COLO829 (cell line): ENCODE measurements at regions not wholly inside any gene's neighbourhood (a gene's known extent, or its start where the extent isn't known, plus 50 kb on each side); places are given as distances from the start of the nearest gene placed in this dataset.

ENCODE experiments used
- DNase-seq: peaks from one replicate; pipeline ENCODE4 v3.0.0; 2012; ENCODE audit warnings: low spot score

DNA sequence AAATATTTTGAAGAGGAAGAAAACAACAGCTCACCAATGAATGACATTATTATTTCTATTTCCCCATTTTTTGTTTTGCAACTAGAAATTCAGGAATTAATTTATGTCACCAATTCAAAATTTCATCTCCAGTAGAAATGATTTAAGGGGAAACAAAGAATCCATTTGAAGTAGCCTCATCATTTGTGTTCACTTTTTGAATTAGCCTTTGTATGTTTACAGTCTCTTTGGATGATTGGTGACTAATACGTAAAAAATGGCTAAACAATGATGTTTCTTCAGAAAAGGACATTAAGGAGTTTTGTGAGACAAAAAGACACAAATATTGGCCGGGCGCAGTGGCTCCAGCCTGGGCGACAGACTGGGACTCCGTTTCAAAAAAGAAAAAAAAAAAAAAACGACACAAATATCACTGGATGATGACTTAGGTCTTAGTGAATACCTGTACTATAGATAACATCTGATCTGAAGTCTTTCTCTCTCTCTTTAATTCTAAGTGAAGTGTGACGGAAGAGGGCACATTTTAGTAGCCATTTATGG lies 313.2 kb downstream of the PIK3C3 start:
- peak; percentile 92 for DNase-seq

DNA sequence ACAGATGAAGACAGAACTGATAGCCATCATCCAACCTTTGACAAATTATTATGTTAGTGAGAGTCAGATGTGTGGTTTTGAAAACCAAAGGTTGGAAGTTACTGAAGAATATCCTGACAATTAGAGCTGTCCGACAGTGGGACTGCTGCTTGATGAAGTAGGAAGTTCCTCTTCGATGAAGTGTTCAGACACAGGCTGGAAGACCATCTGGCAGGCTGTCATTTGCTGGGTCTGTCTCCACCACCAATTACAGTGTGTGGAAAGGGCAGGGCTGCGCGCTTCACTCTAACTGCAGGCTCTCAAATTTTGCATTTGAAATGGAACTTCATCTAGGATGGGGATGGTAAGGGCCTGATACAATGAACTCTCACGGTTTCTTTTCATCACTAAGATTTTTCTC lies 313.8 kb downstream of the PIK3C3 start:
- no peak for DNase-seq

DNA sequence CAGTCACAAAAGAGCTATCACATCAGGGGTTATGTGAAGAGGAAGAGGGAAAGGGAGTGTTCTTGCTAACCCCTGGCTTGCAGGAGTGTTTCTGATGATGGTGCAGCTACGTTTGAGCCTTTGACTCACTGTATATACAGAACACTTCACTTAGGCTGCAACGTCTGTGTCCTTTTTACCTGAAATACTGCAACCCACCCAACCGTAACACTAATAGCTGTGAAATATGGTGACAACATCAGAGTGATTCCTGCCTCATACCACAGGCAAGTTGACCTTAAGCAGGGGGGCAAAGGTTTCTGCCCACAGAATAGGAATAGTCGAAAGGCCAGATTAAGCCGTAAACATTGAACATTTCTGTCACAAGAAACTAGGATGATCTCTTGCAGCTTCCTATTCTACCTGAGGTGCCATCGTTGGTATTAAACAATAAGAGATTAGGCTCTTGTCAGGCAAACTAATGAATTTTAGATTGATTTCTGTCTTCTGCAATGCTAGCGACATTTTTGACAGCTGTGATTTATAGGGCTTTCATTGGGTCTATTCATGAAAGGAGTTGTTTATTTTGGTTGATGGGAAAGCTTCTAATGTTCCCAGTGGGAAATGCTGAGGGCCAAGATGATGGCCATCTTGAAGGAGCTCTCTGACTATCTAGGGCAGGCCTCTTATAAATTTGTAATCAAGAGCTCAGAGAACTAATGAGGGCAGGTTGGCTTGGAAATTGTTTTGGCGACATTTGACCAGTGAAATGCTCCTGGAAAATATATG lies 316.8 kb downstream of the PIK3C3 start:
- no peak for DNase-seq

DNA sequence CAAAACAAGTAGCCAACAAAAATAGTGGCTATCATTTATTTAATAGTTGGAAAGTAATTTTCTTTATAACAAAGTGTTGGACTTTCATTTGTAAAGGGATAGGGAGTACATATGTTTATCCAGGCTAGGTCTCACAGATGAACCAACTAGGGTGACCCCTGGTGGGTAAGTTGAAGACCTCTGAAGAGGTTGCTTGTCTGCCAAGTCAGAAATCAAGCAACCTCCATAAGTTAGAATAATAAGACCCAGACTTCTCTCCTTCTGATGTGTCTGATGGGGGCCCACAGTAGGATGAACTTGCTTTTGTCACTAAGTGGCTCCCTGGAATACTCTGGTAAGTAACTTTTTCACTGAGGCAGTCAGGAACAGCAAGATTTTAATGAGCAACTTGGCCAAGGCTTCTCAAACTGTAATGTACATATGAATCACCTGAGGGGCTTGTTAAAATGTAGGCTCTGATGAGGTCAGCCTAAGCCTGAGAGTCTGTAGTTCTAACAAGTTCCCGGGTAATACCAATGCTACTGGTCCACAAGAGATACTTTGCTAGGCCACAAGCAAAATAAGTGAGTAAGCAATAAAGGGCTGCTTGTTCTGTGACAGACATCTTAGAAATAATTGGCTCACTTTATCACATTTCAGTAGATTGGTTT lies 319.6 kb downstream of the PIK3C3 start:
- DNase-seq = peak; percentile 40

DNA sequence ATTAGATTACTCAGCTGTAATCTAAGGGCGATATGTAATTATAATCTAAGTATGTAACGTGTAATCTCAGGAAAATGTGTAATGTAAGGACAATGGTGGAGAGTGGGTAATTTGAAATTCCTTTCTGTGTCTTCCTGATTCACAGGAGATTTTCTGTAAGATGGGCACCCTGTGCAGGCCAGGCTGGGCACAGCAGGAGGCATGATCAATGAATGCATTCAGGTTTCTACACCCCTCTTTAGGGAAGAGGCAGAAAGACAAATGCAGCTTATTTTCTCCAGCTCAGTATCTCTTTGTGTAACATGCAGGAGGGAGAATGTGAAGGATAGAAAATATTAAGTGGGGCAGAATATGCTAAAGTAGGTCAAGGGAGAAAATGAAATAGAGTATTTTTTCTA lies 320.1 kb downstream of the PIK3C3 start:
- DNase-seq = peak; percentile 49

DNA sequence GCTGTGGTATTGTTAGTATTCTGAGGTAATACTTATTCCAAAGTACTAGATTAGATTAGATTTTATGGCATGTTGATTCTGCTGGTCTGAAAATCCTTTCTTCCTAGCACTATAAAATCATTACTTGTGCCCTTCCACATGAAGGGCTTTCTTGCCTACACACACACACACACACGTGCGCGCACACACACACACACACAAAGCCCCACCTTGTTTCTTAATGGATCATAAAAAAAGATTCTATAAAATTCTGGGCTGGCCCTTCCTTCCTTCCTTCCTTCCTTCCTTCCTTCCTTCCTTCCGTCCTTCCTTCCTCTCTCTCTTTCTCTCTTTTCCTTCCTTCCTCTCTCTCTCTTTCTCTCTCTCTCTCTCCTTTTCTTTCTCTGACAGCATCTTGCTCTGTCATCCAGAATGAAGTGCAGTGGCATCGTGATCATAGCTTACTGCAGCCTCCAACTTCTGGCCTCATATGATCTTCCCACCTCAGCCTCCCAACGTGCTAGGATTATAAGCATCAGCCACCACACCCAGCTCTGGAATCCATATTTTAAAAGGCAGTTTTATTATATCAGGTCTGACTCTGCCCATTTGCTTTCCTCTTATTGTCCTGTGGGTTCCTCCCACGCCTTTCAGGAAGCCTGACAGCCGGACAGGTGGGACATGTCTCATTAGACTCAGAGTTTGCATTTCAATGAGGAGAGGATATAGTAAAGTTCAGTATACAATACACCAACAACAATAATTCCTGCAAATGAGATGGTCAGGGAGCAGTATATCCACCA lies 321.1 kb downstream of the PIK3C3 start:
- DNase-seq = no peak

DNA sequence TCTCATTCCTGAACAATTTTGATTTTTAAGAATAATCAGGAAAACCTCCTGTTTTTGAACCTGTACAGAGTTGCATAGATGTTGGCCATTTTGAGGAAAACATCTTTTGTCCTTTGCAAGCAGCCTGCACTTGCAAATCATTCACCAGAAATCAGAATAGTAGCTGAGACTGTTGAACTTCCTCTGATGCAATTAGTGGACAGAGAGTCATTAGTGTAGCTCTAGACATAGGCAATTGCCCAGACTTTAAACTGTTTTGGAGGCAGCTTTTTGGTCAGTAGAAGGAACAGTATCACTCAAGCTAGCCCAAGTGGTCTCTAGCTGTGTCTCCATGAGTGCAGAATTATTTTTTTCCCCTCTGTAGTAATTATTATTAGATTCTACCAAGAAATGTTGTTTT lies 326.1 kb downstream of the PIK3C3 start:
- DNase-seq = no peak

DNA sequence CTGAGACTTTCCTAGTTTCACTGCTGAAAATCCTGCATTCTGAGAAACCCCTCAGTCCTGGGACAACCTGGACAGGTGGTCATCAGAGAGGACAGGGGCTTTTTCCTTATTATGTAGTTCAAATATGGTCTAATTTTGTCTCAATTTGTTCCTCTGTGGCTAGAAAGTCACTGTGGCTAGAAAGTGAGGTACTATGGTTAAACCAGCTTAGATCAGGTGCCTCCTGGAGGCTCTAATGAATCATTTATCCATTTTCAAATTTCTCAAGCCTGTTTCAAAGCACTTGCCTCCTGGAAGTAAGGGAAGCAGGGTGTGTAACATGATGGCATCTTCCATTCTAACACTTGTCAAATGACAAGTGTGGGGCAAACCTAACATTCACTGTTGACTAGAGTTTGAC lies 326.8 kb downstream of the PIK3C3 start:
- no peak for DNase-seq

DNA sequence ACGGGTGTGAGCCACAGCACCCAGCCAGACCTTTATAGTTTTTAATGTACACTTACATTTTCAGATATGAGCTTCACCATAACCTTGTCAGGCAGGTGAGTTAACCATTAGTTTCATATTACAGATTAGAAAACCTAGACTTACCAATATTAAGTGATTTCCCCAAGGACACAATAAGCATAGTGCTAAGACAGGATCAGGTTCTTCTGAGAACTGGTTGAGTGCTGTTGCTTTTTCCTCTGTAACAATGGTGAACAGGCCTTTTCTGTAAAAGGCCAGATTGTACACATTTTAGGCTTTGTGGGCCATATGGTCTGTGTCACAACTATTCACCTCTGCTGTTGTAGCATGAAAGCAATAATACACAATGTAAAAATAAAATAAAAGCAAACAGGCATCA lies 332.0 kb downstream of the PIK3C3 start:
- no peak for DNase-seq

DNA sequence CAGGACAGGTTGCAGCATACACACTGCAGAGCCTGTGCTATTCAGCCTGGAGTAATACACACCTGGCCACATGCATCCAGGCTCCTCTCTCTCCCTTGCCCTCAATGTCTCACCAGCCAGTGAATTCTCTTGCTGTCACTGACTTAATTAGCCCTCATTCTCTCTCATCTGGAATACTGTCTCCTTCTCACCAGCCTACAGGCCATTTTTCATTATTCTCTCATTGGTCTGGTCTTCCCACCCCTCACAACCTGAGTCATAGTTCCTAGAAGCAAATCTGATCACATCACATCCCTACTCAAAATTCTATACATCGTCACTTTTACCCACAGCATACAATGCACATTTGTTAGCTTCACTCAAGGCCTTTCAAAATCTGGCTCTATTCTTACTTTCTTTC lies 333.1 kb downstream of the PIK3C3 start:
- DNase-seq = no peak

DNA sequence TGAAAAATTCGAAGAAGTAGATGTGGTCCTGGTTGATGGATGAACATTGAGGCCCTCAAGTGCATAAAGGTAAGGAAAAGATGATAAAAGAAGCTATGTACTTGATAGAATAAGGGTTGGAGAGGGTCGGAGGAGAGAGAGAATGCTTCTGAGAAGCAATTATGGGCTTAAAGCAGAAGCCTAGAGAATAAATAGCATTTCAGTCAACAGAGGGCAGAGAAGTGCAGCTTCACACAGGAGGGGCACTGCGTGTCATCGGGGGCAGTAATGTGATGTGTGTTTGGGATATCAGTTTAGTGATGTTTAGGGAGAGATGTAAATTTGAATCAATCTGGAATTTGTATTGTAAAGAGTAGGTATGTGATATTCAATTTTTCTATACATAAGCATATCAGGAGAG lies 334.5 kb downstream of the PIK3C3 start:
- no peak for DNase-seq

DNA sequence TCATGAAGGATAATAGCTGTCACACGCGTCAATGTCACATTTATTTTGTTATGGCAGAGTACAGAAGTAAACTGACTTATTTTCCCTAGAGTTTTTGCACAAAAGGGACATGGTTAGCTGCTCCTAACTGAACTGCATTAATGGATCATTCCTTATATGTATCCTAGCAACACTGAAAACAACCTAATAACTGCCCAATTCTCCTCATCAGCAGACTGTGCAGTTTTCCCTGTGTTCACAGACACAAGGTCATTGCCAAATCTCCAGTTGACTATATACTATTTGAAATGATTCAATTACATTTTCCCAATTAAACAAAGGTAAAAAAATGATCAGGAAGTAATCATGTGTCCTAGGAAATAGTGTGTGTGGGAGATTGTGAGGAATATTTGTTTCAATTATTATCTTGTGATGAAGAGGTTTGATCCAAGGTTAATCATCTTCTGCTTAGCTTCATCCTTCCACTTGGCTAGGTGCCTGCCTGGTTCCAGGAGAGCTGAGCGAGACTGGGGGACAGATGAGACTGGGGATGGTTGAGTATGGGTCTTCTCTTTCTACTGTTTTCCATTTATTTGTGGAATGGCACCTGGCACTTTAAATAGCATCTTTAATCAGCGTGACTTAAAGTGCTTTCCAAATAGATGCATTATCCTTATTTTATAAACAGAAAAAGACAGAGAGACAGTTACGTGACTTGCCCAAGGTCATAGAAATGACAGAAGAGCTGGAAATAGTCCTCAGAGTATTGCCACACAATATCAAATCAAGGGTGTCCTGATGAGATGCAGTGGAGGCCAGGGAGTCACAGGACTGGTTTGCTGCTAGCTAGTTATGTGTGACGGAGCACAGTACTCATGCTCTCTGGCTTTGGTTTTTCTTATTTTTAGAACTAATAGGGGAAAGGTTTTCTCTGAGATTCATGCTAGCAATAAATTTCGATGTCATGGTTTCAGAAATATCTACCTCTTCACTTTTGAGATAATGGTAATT lies 335.6 kb downstream of the PIK3C3 start:
- no peak for DNase-seq

DNA sequence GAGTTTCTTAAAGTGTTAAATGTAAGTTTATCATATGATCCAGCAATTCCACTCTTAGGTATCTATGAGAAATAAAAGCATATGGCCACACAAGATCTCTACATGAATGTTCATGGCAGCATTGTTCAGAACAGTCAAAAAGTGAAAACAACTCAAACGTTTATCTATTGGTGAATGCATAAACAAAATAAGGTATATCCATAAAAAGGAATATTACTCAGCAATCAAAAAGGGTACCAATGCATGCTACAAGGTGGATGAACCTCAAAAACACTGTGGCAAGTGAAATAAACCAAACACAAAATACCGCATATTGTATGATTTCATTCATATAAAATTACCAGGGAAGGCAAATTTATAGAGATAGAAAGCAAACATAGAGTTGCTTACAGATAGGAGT lies 337.6 kb downstream of the PIK3C3 start:
- no peak for DNase-seq

DNA sequence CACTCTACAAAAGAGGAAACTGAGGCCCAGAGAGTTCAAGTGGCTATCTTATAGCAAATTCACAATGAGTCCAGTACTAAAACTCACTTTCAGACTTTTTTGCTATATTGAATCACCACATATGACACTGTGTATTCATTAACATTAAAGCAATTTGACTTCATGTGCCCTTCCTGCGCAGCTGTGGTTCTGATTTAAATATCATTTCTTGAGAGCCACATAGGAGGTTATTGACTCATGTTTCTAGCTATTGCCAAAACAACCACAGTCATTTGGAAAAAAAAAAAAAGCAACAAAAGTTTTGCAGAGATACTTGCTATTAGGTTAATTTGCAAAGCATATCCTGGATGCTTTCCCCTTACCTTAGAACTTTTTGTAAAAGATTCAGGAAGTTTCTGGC lies 341.2 kb downstream of the PIK3C3 start:
- no peak for DNase-seq

DNA sequence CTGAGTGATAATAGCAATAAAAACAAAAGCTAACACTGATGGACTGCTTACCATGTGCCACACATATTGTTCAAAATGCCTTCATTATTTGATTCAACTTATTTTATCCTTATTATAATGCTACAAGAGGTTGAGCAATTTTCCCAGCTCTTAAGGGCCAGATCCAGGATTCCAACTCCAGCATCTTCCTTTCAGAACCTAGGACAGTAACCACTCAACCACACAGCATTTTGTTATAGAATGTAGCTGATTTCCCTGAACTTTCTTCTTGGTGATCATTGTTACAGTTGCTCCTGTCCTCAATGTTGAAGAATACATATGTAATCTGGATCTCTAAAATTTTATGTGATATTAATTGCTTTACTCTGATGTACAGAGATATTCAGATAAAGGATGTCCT lies 341.7 kb downstream of the PIK3C3 start:
- DNase-seq = no peak

DNA sequence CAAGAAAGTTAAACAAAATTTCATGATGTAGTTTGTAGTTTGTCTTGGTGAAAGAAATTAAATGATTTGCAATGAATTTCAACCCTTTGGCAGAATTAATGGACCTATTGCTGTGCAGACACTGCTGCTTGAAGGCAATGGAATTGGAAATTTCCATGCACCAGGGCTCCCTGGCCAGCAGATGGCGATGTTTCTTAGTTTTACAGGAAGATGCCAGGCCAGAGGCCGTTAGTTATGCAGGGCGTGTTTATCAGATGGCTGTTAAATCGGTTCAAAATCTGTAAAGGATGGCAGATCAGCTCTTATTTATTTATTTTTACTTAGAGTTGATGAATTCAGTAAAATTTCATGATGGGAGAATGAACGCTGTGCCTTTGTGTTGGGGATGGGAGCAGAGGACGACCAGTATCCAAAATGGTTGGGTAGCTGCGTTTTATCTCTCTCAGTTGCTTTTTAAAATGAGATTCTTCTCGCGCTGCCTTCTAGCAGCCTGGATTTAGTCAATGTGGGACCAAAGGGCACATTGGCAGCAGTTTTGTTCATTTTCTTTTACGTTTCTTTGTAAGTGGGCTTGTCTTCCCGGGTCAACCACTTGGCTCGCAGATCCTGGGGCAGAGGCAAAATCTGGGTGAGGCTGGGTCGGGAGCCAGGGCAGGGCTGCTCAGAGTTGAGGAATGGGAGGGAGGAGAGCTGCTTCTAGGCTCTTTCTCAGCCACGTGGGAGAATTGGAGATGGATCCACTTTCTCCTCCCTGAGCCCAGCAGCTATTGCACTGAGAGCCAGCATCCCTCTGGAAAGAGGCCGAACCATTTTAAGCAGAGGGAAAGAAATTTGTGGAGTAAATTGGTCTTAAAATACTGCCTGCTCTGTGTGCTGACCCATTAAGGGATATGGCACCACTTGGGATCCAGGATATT lies 344.0 kb downstream of the PIK3C3 start:
- DNase-seq = peak; percentile 72

DNA sequence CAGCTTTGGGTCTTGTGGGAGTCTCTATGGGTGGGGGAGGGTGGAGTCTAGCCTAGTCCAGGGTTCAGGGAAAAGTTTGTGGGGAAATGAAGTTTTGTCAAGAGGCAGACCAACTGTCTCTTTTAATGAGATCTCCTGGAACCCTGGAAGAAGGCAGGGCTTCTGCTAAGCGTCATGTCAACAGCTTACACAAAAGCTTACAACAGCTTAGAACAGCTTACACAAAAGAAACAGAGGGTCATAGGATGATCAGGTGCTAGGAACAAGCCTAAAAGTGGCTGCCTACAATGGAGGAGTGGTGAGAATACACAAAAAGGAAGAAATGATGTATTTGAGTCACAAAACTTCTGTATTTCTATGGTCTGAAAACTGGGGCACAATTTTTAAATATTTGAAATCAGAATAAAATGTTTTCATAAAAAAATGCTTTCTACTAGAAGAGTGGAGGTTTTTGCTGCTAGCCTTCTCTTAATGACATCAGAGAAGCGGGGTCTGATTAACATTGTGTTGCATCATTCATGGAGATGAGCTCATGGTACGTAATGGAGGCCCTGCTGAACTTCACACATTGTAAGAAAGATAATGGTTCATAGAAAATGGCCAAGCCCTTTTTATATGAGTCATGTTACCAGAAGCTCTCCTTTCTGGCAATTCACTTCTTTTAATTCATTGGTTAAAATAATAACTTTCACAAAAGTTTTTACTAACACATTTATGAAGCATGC lies 351.0 kb downstream of the PIK3C3 start:
- DNase-seq = no peak

DNA sequence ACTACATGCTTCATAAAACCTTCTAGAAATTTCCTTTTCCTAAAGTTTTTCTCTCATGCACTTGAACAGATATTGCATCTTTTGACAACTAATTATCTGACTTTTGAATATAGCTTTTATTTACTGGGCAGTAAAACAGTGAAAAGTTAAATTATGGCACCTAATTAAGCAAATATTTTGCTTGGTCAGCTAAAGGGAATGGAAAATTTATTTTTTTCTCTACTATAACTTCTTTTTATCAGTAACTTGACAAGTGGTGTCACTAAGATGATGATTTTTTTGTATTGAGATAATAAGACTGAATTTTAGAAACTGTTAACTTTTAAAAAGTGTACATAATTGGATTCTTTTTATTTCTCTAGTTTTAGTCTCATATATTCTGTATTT lies 351.6 kb downstream of the PIK3C3 start:
- DNase-seq = no peak

DNA sequence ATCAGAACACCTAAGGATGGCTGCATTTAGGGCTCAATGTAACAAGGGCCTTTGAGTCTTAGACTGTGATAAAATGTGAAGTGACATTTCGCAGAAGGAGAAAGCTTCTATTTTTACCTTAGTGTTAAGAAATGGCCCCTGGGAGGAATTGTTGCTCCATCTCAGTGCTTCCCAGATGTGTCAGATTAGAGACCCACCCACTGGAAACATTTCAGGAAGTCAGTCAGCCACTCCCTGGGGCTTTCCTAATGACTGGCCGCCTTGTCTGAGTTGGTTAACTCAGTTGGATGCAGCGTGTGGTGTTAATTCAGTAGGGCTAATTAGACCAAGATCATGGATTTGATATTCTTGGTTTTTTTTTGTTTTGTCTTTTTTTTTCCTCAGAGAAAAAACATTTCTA lies 355.9 kb downstream of the PIK3C3 start:
- DNase-seq = peak; percentile 73

DNA sequence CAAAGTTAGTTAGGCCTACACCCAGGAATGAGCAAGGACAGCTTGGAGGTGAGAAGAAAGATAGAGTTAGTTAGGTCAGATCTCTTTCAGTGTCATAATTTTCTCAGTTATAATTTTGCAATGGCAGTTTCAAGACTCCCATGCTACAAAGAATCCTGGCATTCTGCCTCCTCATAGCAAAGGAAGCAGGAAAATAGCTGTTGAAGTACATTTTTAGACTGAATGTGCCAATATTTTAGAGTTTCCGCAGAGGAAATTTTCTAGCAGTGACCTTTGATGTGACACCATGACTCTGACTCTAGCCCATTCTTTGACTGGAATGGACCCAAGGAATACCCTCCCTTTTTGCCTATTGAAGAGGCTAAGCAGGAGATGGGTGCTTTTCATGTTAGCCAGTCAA lies 371.7 kb downstream of the PIK3C3 start:
- no peak for DNase-seq
